HEK293 (cell line): ENCODE measurements at regions not wholly inside any gene's neighbourhood (a gene's known extent, or its start where the extent isn't known, plus 50 kb on each side); places are given as distances from the start of the nearest gene placed in this dataset.

Experiments used
- CTCF ChIP-seq: fragments of 450-650 bp; formaldehyde crosslinking; IDR thresholded peaks from 2 replicates; pipeline ENCODE4 v1.5.1; 2016; ENCODE audit warnings: missing biosample characterization, missing genetic modification characterization
- SCRT1 ChIP-seq: fragments of 450-650 bp; formaldehyde crosslinking; IDR thresholded peaks from 2 replicates; pipeline ENCODE4 v1.5.1; 2016; ENCODE audit warnings: missing biosample characterization, missing genetic modification characterization, borderline replicate concordance
- ZBTB20 ChIP-seq: fragments of 450-650 bp; formaldehyde crosslinking; IDR thresholded peaks from 2 replicates; pipeline ENCODE4 v1.5.1; 2016; ENCODE audit warnings: missing biosample characterization, missing genetic modification characterization
- ZNF18 ChIP-seq: fragments of 450-650 bp; formaldehyde crosslinking; IDR thresholded peaks from 2 replicates; pipeline ENCODE4 v1.5.1; 2016; ENCODE audit warnings: missing biosample characterization, missing genetic modification characterization
- ZNF354C ChIP-seq: fragments of 450-650 bp; formaldehyde crosslinking; IDR thresholded peaks from 2 replicates; pipeline ENCODE4 v1.5.1; 2016; ENCODE audit warnings: missing biosample characterization, missing genetic modification characterization, low read depth, borderline replicate concordance
- ZNF391 ChIP-seq: fragments of 450-650 bp; formaldehyde crosslinking; IDR thresholded peaks from 2 replicates; pipeline ENCODE4 v1.5.1; 2016; ENCODE audit warnings: low read depth, missing biosample characterization, missing genetic modification characterization, borderline replicate concordance
- ZNF654 ChIP-seq: fragments of 450-650 bp; formaldehyde crosslinking; IDR thresholded peaks from 2 replicates; pipeline ENCODE4 v1.5.1; 2016; ENCODE audit warnings: low read depth, missing biosample characterization, missing genetic modification characterization
- TF ChIP-seq, protein P1 (sequence below): fragments of 450-650 bp; formaldehyde crosslinking; conservative IDR thresholded peaks from 2 replicates; pipeline ENCODE4 v1.5.1; 2016; ENCODE audit warnings: low read depth, missing biosample characterization, missing genetic modification characterization

DNA sequence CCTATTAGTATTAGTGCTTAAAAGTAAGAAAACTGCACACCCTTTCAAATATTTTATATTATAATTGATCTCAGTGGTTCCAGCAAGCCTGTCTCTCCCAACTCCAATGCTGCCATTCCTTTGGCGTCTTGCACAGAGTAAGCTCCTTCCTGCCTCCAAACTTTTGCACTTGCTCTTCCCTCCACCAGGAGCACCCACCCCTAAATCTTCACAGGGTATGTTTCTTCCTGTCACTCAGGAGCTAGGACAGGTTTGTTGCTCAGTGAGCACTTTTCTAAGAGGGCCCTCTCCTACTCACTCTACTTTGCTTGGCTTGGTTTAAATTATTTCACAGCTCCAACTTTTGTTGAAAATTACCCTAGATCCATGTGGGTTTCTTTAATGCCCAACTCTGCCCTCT, 189.1 kb upstream of the ADRA1B start:
- TF ChIP-seq ZNF391 (tag by site-specific recombination), result no peak
- TF ChIP-seq ZNF18, result no peak
- TF ChIP-seq, protein P1, sequence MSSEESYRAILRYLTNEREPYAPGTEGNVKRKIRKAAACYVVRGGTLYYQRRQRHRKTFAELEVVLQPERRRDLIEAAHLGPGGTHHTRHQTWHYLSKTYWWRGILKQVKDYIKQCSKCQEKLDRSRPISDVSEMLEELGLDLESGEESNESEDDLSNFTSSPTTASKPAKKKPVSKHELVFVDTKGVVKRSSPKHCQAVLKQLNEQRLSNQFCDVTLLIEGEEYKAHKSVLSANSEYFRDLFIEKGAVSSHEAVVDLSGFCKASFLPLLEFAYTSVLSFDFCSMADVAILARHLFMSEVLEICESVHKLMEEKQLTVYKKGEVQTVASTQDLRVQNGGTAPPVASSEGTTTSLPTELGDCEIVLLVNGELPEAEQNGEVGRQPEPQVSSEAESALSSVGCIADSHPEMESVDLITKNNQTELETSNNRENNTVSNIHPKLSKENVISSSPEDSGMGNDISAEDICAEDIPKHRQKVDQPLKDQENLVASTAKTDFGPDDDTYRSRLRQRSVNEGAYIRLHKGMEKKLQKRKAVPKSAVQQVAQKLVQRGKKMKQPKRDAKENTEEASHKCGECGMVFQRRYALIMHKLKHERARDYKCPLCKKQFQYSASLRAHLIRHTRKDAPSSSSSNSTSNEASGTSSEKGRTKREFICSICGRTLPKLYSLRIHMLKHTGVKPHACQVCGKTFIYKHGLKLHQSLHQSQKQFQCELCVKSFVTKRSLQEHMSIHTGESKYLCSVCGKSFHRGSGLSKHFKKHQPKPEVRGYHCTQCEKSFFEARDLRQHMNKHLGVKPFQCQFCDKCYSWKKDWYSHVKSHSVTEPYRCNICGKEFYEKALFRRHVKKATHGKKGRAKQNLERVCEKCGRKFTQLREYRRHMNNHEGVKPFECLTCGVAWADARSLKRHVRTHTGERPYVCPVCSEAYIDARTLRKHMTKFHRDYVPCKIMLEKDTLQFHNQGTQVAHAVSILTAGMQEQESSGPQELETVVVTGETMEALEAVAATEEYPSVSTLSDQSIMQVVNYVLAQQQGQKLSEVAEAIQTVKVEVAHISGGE (tag by site-specific recombination), result no peak
- no peak for TF ChIP-seq CTCF (tag by site-specific recombination)
- no peak for TF ChIP-seq ZNF354C
- TF ChIP-seq SCRT1, result no peak
- no peak for TF ChIP-seq ZNF654 (tag by site-specific recombination)
- TF ChIP-seq ZBTB20 (tag by site-specific recombination), result no peak
